DND-41 (cell line): ENCODE measurements at regions not wholly inside any gene's neighbourhood (a gene's known extent, or its start where the extent isn't known, plus 50 kb on each side); places are given as distances from the start of the nearest gene placed in this dataset.

Experiments used
- EZH2 ChIP-seq: IDR thresholded peaks from 3 replicates; pipeline ENCODE4 v1.6.1; 2012; ENCODE audit warnings: borderline replicate concordance, low read depth, mild to moderate bottlenecking, moderate library complexity, low read length, inconsistent platforms; ENCODE audit not compliant: severe bottlenecking
- TF ChIP-seq, protein P1 (sequence below): IDR thresholded peaks from 2 replicates; pipeline ENCODE4 v1.5.1; 2012; ENCODE audit warnings: borderline replicate concordance, low read length, moderate library complexity, mild to moderate bottlenecking; ENCODE audit not compliant: poor library complexity, severe bottlenecking; ENCODE audit errors: extremely low read depth

DNA sequence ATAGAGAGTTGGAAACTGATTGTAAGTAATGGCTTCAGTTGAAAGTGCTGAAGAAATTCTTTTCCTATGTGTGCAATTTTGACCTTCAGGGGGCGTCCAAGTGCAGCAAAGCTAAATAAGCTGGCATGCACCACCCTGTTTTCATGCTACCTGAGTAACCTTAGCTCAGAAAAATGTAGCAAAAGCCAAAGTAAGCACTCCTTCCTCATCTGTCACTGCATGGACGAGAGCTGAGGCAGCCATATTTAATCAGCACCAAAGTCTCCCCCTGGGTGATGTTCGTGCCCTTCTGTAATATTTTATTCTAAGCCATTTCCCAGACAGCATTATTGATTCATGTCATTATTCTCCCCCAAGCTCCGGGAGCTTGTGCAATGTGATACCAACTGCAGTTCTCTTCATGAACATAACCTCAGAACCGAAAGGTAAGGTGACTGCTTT lies 123.1 kb downstream of the RPS12 start:
- TF ChIP-seq, protein P1, sequence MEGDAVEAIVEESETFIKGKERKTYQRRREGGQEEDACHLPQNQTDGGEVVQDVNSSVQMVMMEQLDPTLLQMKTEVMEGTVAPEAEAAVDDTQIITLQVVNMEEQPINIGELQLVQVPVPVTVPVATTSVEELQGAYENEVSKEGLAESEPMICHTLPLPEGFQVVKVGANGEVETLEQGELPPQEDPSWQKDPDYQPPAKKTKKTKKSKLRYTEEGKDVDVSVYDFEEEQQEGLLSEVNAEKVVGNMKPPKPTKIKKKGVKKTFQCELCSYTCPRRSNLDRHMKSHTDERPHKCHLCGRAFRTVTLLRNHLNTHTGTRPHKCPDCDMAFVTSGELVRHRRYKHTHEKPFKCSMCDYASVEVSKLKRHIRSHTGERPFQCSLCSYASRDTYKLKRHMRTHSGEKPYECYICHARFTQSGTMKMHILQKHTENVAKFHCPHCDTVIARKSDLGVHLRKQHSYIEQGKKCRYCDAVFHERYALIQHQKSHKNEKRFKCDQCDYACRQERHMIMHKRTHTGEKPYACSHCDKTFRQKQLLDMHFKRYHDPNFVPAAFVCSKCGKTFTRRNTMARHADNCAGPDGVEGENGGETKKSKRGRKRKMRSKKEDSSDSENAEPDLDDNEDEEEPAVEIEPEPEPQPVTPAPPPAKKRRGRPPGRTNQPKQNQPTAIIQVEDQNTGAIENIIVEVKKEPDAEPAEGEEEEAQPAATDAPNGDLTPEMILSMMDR = peak; percentile 58
- TF ChIP-seq EZH2 = no peak
